Uterus (tissue), 2 donors: ENCODE measurements at regions not wholly inside any gene's neighbourhood (a gene's known extent, or its start where the extent isn't known, plus 50 kb on each side); places are given as distances from the start of the nearest gene placed in this dataset.

Experiments used
- POLR2A ChIP-seq, 2 donors: fragments of 450-650 bp; IDR thresholded peaks; one replicate each; pipeline ENCODE4 v1.6.1; 2016; ENCODE audit warnings: antibody characterized with exemption in 2 of 2, mild to moderate bottlenecking in 1 of 2, moderate library complexity in 1 of 2
- TF ChIP-seq, protein P1 (sequence below), 4 experiments: fragments of 200-600 bp in 2 of 4; fragments of 450-650 bp in 2 of 4; sonication (generic) in 2 of 4; IDR thresholded peaks; one replicate each; pipeline ENCODE4 v1.5.1; 2016 to 2019; ENCODE audit warnings: antibody characterized with exemption in 4 of 4, mild to moderate bottlenecking in 2 of 4, moderate library complexity in 1 of 4

DNA sequence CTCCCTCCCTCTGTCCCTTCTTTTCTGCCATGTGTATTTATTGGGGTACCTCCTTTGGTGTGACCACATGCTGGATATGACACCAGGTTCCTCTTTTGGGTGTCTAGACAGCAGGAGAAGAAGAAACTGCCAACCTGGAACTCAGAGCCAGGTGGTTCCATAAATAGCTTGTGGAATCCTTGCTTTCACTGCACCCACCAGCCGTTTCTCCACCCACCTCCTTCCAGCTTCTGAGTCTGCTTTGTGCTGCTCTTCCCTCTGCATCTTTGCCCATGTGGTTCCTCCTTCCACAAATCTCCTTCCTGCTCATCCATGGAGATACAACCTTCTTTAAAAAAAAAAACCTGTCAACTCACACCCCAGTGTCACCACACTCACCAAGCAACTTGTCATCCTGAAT is 80.2 kb upstream of the SKOR2 start:
- TF ChIP-seq, protein P1, sequence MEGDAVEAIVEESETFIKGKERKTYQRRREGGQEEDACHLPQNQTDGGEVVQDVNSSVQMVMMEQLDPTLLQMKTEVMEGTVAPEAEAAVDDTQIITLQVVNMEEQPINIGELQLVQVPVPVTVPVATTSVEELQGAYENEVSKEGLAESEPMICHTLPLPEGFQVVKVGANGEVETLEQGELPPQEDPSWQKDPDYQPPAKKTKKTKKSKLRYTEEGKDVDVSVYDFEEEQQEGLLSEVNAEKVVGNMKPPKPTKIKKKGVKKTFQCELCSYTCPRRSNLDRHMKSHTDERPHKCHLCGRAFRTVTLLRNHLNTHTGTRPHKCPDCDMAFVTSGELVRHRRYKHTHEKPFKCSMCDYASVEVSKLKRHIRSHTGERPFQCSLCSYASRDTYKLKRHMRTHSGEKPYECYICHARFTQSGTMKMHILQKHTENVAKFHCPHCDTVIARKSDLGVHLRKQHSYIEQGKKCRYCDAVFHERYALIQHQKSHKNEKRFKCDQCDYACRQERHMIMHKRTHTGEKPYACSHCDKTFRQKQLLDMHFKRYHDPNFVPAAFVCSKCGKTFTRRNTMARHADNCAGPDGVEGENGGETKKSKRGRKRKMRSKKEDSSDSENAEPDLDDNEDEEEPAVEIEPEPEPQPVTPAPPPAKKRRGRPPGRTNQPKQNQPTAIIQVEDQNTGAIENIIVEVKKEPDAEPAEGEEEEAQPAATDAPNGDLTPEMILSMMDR (IDR thresholded peaks at IDR 0.05), result no peak
- no peak for TF ChIP-seq POLR2A (IDR thresholded peaks at IDR 0.05)
